UCSD-AML1 (cell line): ENCODE measurements at regions not wholly inside any gene's neighbourhood (a gene's known extent, or its start where the extent isn't known, plus 50 kb on each side); places are given as distances from the start of the nearest gene placed in this dataset.

Experiments used
- DNase-seq: peaks from one replicate; lab custom pipeline; 2025; ENCODE audit not compliant: unreplicated experiment; lab: John Stamatoyannopoulos, UW

DNA sequence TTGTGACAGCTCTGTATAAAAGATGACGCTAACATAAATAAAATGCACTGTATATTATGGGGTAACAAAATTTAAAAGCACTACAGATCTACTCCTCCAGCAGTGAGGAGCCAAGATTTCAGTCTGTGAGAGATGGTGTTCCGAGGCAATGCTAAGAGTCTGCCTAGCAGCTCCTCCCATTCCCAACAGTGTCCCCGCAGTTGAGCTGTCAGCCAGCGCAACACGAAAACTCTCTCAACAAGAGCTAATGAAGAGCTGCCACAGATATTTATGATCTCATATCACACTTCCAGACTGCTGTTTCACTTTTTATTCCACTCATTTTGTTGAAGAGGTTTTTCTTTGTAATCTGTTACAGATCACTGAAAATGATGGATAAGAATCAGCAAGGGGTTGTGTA, 53.9 kb upstream of the ESRRG start:
- DNase-seq: no peak
